GM23338 (cell line): ENCODE measurements at regions not wholly inside any gene's neighbourhood (a gene's known extent, or its start where the extent isn't known, plus 50 kb on each side); places are given as distances from the start of the nearest gene placed in this dataset.

Experiments used
- ATAC-seq: fragments of 200-7000 bp; cut with Tn5 transposase; 3 replicates; pipeline ENCODE4 v1.9.1; 2020
- DNase-seq: peaks from one replicate; pipeline ENCODE4 v3.0.0-alpha.2; 2015; ENCODE audit warnings: low spot score
- H2AFZ ChIP-seq: fragments of 200-600 bp; sonication (generic); 2 replicates; pipeline ENCODE4 v1.8.0; 2016; ENCODE audit warnings: antibody characterized with exemption, mild to moderate bottlenecking, moderate library complexity
- H3F3A ChIP-seq: fragments of 200-600 bp; sonication (generic); replicated peaks from 2 replicates; pipeline ENCODE4 v1.8.0; 2017; ENCODE audit warnings: antibody characterized with exemption, mixed run types, low read depth
- H3K27ac ChIP-seq: fragments of 200-600 bp; sonication (generic); 2 replicates; pipeline ENCODE4 v1.6.1; 2016; ENCODE audit warnings: low read depth
- H3K27me3 ChIP-seq: fragments of 200-600 bp; sonication (generic); 2 replicates; pipeline ENCODE4 v1.8.0; 2016; ENCODE audit warnings: mild to moderate bottlenecking, mixed run types, moderate library complexity; ENCODE audit not compliant: insufficient read depth
- H3K36me3 ChIP-seq: fragments of 200-600 bp; sonication (generic); 2 replicates; pipeline ENCODE4 v1.8.0; 2016; ENCODE audit warnings: mild to moderate bottlenecking; ENCODE audit not compliant: insufficient read depth
- H3K4me1 ChIP-seq: fragments of 200-600 bp; sonication (generic); 2 replicates; pipeline ENCODE4 v1.8.0; 2016; ENCODE audit warnings: mild to moderate bottlenecking, moderate library complexity; ENCODE audit not compliant: insufficient read depth
- H3K4me2 ChIP-seq: fragments of 200-600 bp; sonication (generic); 2 replicates; pipeline ENCODE4 v1.7.1; 2017; ENCODE audit warnings: mixed run types
- H3K4me3 ChIP-seq: fragments of 200-600 bp; sonication (generic); 2 replicates; pipeline ENCODE4 v1.6.1; 2016; ENCODE audit warnings: mixed run types
- H3K79me2 ChIP-seq: fragments of 200-600 bp; sonication (generic); replicated peaks from 2 replicates; pipeline ENCODE4 v1.8.0; 2017; ENCODE audit warnings: mild to moderate bottlenecking; ENCODE audit not compliant: insufficient read depth
- H3K9me2 ChIP-seq: fragments of 200-600 bp; sonication (generic); 2 replicates; pipeline ENCODE4 v1.8.0; 2017; ENCODE audit not compliant: insufficient read depth
- H4K20me1 ChIP-seq: fragments of 200-600 bp; sonication (generic); replicated peaks from 2 replicates; pipeline ENCODE4 v1.8.0; 2017; ENCODE audit warnings: mild to moderate bottlenecking; ENCODE audit not compliant: insufficient read depth
- H3K27ac Mint-ChIP-seq: 2 replicates; pipeline ENCODE4 v1.8.0; 2020; ENCODE audit warnings: inconsistent platforms, mild to moderate bottlenecking, moderate library complexity, mixed read lengths
- H3K27me3 Mint-ChIP-seq: 3 replicates; pipeline ENCODE4 v1.8.0; 2022; ENCODE audit warnings: low read depth, mild to moderate bottlenecking, moderate library complexity, mixed read lengths, inconsistent platforms; ENCODE audit not compliant: insufficient read depth, poor library complexity
- H3K36me3 Mint-ChIP-seq: 3 replicates; pipeline ENCODE4 v1.8.0; 2021; ENCODE audit warnings: low read depth, mild to moderate bottlenecking, inconsistent platforms, moderate library complexity, mixed read lengths
- H3K4me1 Mint-ChIP-seq: 3 replicates; pipeline ENCODE4 v1.8.0; 2020; ENCODE audit warnings: mild to moderate bottlenecking, inconsistent platforms, mixed read lengths
- H3K4me3 Mint-ChIP-seq: 3 replicates; pipeline ENCODE4 v1.8.0; 2021; ENCODE audit warnings: moderate library complexity, mild to moderate bottlenecking, inconsistent platforms, mixed read lengths
- H3K9me3 Mint-ChIP-seq: 3 replicates; pipeline ENCODE4 v1.8.0; 2020; ENCODE audit warnings: moderate library complexity, mild to moderate bottlenecking, inconsistent platforms, mixed read lengths
- CREB1 ChIP-seq: fragments of 250-450 bp; sonication (Bioruptor Pico); IDR thresholded peaks from 2 replicates; pipeline ENCODE4 v1.5.0; 2020; ENCODE audit warnings: low read depth, mild to moderate bottlenecking, moderate library complexity
- CTCF ChIP-seq, 2 experiments: fragments of 200-600 bp in 1 of 2; sonication (generic) in 1 of 2; conservative IDR thresholded peaks; 2 replicates each; pipeline versions ENCODE4 v1.5.1 to v1.6.1; 2016 to 2017; ENCODE audit warnings: antibody characterized with exemption in 2 of 2, low read depth in 2 of 2, mild to moderate bottlenecking in 2 of 2, moderate library complexity in 1 of 2
- EZH2 ChIP-seq: fragments of 200-600 bp; sonication (generic); IDR thresholded peaks from one replicate; pipeline ENCODE4 v1.8.0; 2017; ENCODE audit warnings: antibody characterized with exemption, mild to moderate bottlenecking, low read depth; ENCODE audit not compliant: unreplicated experiment
- EZH2phosphoT487 ChIP-seq: fragments of 200-600 bp; sonication (generic); IDR thresholded peaks from one replicate; pipeline ENCODE4 v1.8.1; 2018; ENCODE audit warnings: antibody characterized with exemption; ENCODE audit not compliant: unreplicated experiment
- JUNB ChIP-seq: IDR thresholded peaks from one replicate; pipeline ENCODE4 v1.6.1; 2016; ENCODE audit warnings: antibody characterized with exemption; ENCODE audit not compliant: unreplicated experiment
- NANOG ChIP-seq: IDR thresholded peaks from 2 replicates; pipeline ENCODE4 v1.6.1; 2016; ENCODE audit warnings: antibody characterized with exemption, borderline replicate concordance
- POLR2AphosphoS5 ChIP-seq: IDR thresholded peaks from 2 replicates; pipeline ENCODE4 v1.6.1; 2016; ENCODE audit warnings: antibody characterized with exemption, low read depth
- REST ChIP-seq: IDR thresholded peaks from one replicate; pipeline ENCODE4 v1.6.1; 2018; ENCODE audit warnings: antibody characterized with exemption; ENCODE audit not compliant: unreplicated experiment
- STAT1 ChIP-seq: IDR thresholded peaks from one replicate; pipeline ENCODE4 v1.6.1; 2016; ENCODE audit warnings: antibody characterized with exemption; ENCODE audit not compliant: unreplicated experiment
- ZNF114 ChIP-seq: fragments of 250-450 bp; sonication (Bioruptor Pico); IDR thresholded peaks from 2 replicates; pipeline ENCODE4 v1.5.0; 2020; ENCODE audit warnings: mild to moderate bottlenecking, moderate library complexity
- ZNF331 ChIP-seq: fragments of 250-450 bp; sonication (Bioruptor Pico); IDR thresholded peaks from 2 replicates; pipeline ENCODE4 v1.5.0; 2020; ENCODE audit warnings: low read depth, mild to moderate bottlenecking, moderate library complexity
- TF ChIP-seq, protein P1 (sequence below): fragments of 250-450 bp; sonication (Bioruptor Pico); IDR thresholded peaks from 2 replicates; pipeline ENCODE4 v1.5.0; 2020; ENCODE audit warnings: mild to moderate bottlenecking, moderate library complexity
- TF ChIP-seq, protein P2 (sequence below): IDR thresholded peaks from 2 replicates; pipeline ENCODE4 v1.6.1; 2016; ENCODE audit warnings: antibody characterized with exemption

DNA sequence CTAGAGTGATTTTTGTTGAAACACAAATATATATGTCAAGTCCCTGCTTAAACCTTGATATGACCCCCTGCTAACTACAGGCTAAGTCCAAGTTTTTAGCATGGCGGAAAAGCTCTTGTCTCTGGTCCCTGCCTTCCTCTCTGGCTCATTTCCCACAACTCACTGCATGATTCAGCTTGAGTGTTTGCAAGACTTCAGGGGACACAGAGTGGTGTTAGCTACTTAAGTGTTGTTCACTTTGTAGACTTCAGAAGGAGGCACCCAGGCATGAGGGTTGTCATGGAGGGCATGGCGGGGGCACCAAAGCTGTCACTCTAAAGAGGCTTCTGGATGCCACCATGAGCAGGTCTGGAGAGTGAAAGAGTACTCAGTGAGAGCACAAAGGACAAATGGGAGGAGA, 362.4 kb upstream of the ACTBL2 start:
- Histone ChIP-seq H3K4me3 (no peak overlapping the region), H4K20me1 (no peaks in the 10 kb centered on the region), H2AFZ (no peak overlapping the region), H3K27me3 (no peaks in the 10 kb centered on the region), H3F3A (no peaks in the 10 kb centered on the region), H3K27ac (no peak overlapping the region), H3K4me2 (no peak overlapping the region), H3K79me2 (no peaks in the 10 kb centered on the region), H3K36me3 (no peaks in the 10 kb centered on the region), H3K9me2 (peaks cover 6% of the 10 kb centered on the region), H3K4me1 (0 out of 2 replicates have a peak, but pooled peaks cover 14% of the 10 kb centered on the region)
- Mint-ChIP-seq H3K9me3 (no peaks in the 10 kb centered on the region), H3K36me3 (no peaks in the 10 kb centered on the region), H3K4me3 (no peak overlapping the region), H3K27ac (0 out of 2 replicates have a peak overlapping the region, but pooled peaks have one; percentile 46), H3K4me1 (peaks cover 21% of the 10 kb centered on the region), H3K27me3 (peaks cover 3% of the 10 kb centered on the region)
- TF ChIP-seq ZNF331 (no peak), NANOG (no peak), CTCF (conservative IDR thresholded peaks at IDR 0.05; ENCODE audit: low read depth in 2 of 2) (no peak), EZH2phosphoT487 (no peak), EZH2 (no peak), CREB1 (CRISPR knock-in tag) (no peak), ZNF114 (no peak), REST (no peak), POLR2AphosphoS5 (no peak), JUNB (no peak), STAT1 (no peak)
- TF ChIP-seq, protein P1, sequence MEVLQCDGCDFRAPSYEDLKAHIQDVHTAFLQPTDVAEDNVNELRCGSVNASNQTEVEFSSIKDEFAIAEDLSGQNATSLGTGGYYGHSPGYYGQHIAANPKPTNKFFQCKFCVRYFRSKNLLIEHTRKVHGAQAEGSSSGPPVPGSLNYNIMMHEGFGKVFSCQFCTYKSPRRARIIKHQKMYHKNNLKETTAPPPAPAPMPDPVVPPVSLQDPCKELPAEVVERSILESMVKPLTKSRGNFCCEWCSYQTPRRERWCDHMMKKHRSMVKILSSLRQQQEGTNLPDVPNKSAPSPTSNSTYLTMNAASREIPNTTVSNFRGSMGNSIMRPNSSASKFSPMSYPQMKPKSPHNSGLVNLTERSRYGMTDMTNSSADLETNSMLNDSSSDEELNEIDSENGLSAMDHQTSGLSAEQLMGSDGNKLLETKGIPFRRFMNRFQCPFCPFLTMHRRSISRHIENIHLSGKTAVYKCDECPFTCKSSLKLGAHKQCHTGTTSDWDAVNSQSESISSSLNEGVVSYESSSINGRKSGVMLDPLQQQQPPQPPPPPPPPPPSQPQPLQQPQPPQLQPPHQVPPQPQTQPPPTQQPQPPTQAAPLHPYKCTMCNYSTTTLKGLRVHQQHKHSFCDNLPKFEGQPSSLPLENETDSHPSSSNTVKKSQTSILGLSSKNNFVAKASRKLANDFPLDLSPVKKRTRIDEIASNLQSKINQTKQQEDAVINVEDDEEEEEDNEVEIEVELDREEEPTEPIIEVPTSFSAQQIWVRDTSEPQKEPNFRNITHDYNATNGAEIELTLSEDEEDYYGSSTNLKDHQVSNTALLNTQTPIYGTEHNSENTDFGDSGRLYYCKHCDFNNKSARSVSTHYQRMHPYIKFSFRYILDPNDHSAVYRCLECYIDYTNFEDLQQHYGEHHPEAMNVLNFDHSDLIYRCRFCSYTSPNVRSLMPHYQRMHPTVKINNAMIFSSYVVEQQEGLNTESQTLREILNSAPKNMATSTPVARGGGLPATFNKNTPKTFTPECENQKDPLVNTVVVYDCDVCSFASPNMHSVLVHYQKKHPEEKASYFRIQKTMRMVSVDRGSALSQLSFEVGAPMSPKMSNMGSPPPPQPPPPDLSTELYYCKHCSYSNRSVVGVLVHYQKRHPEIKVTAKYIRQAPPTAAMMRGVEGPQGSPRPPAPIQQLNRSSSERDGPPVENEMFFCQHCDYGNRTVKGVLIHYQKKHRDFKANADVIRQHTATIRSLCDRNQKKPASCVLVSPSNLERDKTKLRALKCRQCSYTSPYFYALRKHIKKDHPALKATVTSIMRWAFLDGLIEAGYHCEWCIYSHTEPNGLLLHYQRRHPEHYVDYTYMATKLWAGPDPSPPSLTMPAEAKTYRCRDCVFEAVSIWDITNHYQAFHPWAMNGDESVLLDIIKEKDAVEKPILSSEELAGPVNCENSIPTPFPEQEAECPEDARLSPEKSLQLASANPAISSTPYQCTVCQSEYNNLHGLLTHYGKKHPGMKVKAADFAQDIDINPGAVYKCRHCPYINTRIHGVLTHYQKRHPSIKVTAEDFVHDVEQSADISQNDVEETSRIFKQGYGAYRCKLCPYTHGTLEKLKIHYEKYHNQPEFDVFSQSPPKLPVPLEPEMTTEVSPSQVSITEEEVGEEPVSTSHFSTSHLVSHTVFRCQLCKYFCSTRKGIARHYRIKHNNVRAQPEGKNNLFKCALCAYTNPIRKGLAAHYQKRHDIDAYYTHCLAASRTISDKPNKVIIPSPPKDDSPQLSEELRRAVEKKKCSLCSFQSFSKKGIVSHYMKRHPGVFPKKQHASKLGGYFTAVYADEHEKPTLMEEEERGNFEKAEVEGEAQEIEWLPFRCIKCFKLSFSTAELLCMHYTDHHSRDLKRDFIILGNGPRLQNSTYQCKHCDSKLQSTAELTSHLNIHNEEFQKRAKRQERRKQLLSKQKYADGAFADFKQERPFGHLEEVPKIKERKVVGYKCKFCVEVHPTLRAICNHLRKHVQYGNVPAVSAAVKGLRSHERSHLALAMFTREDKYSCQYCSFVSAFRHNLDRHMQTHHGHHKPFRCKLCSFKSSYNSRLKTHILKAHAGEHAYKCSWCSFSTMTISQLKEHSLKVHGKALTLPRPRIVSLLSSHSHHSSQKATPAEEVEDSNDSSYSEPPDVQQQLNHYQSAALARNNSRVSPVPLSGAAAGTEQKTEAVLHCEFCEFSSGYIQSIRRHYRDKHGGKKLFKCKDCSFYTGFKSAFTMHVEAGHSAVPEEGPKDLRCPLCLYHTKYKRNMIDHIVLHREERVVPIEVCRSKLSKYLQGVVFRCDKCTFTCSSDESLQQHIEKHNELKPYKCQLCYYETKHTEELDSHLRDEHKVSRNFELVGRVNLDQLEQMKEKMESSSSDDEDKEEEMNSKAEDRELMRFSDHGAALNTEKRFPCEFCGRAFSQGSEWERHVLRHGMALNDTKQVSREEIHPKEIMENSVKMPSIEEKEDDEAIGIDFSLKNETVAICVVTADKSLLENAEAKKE (CRISPR knock-in tag) = no peak
- TF ChIP-seq, protein P2, sequence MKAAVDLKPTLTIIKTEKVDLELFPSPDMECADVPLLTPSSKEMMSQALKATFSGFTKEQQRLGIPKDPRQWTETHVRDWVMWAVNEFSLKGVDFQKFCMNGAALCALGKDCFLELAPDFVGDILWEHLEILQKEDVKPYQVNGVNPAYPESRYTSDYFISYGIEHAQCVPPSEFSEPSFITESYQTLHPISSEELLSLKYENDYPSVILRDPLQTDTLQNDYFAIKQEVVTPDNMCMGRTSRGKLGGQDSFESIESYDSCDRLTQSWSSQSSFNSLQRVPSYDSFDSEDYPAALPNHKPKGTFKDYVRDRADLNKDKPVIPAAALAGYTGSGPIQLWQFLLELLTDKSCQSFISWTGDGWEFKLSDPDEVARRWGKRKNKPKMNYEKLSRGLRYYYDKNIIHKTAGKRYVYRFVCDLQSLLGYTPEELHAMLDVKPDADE = no peak
- ATAC-seq (no peak), DNase-seq (no peak)
